ENCODE measurements at regions not wholly inside any gene's neighbourhood (a gene's known extent, or its start where the extent isn't known, plus 50 kb on each side); places are given as distances from the start of the nearest gene placed in this dataset.
A peak's percentile ranks its signal among the peaks of the same experiment; 100 is the strongest.

GRCh38 chr1:239833723-239834122 lies 258.0 kb upstream of the FMN2 start:
- H4K8ac ChIP-seq (ENCODE audit: extremely low read depth, insufficient read depth, low read length) = no peak overlapping the region
- no peak overlapping the region for H2BK120ac ChIP-seq (replicated peaks; ENCODE audit: low read depth, low read length)
- no peaks in the 10 kb centered on the region for H3K9me3 ChIP-seq (ENCODE audit: insufficient read depth in 2 of 2, low read depth in 1 of 2, low read length in 1 of 2)
- ChIA-PET CTCF (ENCODE audit: partially characterized antibody) (interaction anchor here (0.8 to 2.0 kb wide), 2 partner anchors 15 to 64 kb away, joined by 4 to 10 read pairs; no protein-coding TSS in a partner anchor), POLR2A (ENCODE audit: partially characterized antibody) (interaction anchor here (0.6 kb wide), 1 partner anchor 12 kb away, joined by 4 read pairs; no protein-coding TSS in a partner anchor)
- H3K4me1 ChIP-seq (replicated peaks in 1 of 4; ENCODE audit: control insufficient read depth in 3 of 4, insufficient read depth in 4 of 4, low read length in 3 of 4) = peaks cover 0 to 5% (median 0%) of the 10 kb centered on the region in 4 experiments; a peak in 2 of 7 replicates
- H2BK5ac ChIP-seq (ENCODE audit: low read depth, low read length) = no peak overlapping the region
- no peak overlapping the region for H3K4me3 ChIP-seq (ENCODE audit: extremely low read depth in 1 of 4, insufficient read depth in 2 of 4, low read depth in 3 of 4, low read length in 4 of 4)
- H2BK12ac ChIP-seq (ENCODE audit: low read depth, low read length) = no peak overlapping the region
- H2BK20ac ChIP-seq (ENCODE audit: low read length) = 0 out of 2 replicates have a peak overlapping the region, but pooled peaks have one; percentile 3
- H3K27me3 ChIP-seq (replicated peaks in 1 of 4; ENCODE audit: control insufficient read depth in 3 of 4, extremely low read depth in 1 of 4, insufficient read depth in 3 of 4, low read length in 3 of 4) = no peaks in the 10 kb centered on the region
- H2BK15ac ChIP-seq (ENCODE audit: low read length) = no peak overlapping the region
- no peaks in the 10 kb centered on the region for H4K20me1 ChIP-seq (replicated peaks in 1 of 2; ENCODE audit: control insufficient read depth in 1 of 2, insufficient read depth in 2 of 2, low read length in 2 of 2)
- no peaks in the 10 kb centered on the region for H3K36me3 ChIP-seq (ENCODE audit: control insufficient read depth in 2 of 4, insufficient read depth in 4 of 4, low read length in 3 of 4)
- H3K56ac ChIP-seq (replicated peaks; ENCODE audit: insufficient read length, low read depth, low read length) = no peak overlapping the region
- no peaks in the 10 kb centered on the region for H3K23me2 ChIP-seq (ENCODE audit: low read depth, low read length)
- H3K14ac ChIP-seq (ENCODE audit: insufficient read length) = no peak overlapping the region
- H3K9ac ChIP-seq (replicated peaks in 1 of 4; ENCODE audit: extremely low read depth in 1 of 4, low read depth in 3 of 4, low read length in 3 of 4) = no peak overlapping the region
- DNase-seq (ENCODE audit: low read depth in 1 of 2, low spot score in 2 of 2) (no peak), FAIRE-seq (no peak)
- no peaks in the 10 kb centered on the region for H3K79me2 ChIP-seq (ENCODE audit: control insufficient read depth in 1 of 2, insufficient read depth in 2 of 2, low read length in 2 of 2)
- no peak overlapping the region for H3K27ac ChIP-seq (ENCODE audit: low read depth, low read length)
- no peak overlapping the region for H2AK5ac ChIP-seq (ENCODE audit: low read depth, low read length)
- WGBS, 2 experiments (ENCODE audit: extremely low coverage in 1 of 2, insufficient coverage in 1 of 2, insufficient read length in 1 of 2, insufficient replicate concordance in 2 of 2, low coverage in 1 of 2, low lambda C conversion rate in 2 of 2, missing lambda C conversion rate in 1 of 2) = 78% methylated on average over 2 of the region's 2 CpGs; no CpG with 5 or more reads in 1 of the 2 experiments
- no peak overlapping the region for H3K18ac ChIP-seq (ENCODE audit: extremely low read depth, low read length)
- no peak overlapping the region for H3K23ac ChIP-seq (ENCODE audit: insufficient read length)
- no peak overlapping the region; a peak in 1 of 4 replicates for H3K4me2 ChIP-seq (ENCODE audit: insufficient read depth in 1 of 2, low read depth in 2 of 2, low read length in 2 of 2)
- H3K4ac ChIP-seq (replicated peaks; ENCODE audit: insufficient read length, low read depth, low read length) = no peak overlapping the region
- H3K79me1 ChIP-seq (ENCODE audit: low read depth, low read length) = no peaks in the 10 kb centered on the region
- no peak overlapping the region for H4K5ac ChIP-seq (ENCODE audit: insufficient read length, low read depth, low read length)
- H4K91ac ChIP-seq (replicated peaks; ENCODE audit: insufficient read length, low read length) = no peak overlapping the region
- H2AFZ ChIP-seq (ENCODE audit: low read length) = no peak overlapping the region
- TF ChIP-seq HDAC2 (IDR thresholded peaks at IDR 0.05; ENCODE audit: borderline replicate concordance in 1 of 2, low read depth in 2 of 2, low read length in 2 of 2) (no peak), JUN (IDR thresholded peaks at IDR 0.05; ENCODE audit: low read depth, low read length) (no peak), ASH2L (IDR thresholded peaks at IDR 0.05; ENCODE audit: low read length) (no peak), CEBPB (IDR thresholded peaks at IDR 0.05; ENCODE audit: low read depth, low read length) (no peak)

Measured in H1 (cell line).